SKM-1 treated with dmso at 0.1 percent for 144 hours (cell line): ENCODE measurements at regions not wholly inside any gene's neighbourhood (a gene's known extent, or its start where the extent isn't known, plus 50 kb on each side); places are given as distances from the start of the nearest gene placed in this dataset.

ENCODE experiments used
- DNase-seq: peaks from one replicate; lab custom pipeline; 2025; ENCODE audit not compliant: unreplicated experiment; lab: John Stamatoyannopoulos, UW

DNA sequence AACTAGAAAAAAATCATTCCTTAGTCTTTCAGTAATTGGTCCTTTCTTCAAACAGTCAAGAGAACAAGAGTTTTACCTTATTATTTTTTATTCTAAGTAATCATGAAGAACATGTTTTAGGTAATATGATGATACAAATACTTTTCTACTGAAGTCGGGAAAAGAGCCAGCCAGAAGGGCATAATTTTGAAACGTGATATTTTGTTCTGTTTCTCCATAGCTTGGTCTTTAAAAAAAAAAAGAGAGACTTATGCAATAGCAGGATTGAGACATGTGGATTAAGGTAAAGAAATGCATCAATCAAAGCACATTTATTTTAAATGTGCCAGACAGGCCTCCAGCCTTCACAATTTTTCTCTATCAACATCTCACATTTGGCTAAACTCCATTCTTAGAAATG lies 1016.8 kb downstream of the CNTNAP5 start:
- DNase-seq = no peak

DNA sequence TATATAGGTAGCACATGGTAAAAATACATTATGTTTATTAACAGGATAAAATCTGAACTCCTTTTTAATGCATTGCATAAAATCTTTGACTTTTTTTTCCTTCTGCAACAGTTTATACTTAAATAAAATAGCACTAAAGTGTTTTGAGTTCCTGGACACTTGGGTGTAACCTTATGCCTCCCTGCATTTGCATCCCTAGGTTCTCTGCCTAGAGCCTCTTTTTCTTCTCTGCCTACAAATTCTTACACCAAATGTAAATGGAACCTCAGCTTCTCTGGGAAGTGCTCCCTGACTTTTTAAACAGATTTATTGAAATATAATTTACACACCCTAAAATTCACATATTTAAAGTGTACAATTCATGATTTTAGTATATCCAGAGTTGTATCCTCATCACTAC lies 1017.6 kb downstream of the CNTNAP5 start:
- DNase-seq = no peak

DNA sequence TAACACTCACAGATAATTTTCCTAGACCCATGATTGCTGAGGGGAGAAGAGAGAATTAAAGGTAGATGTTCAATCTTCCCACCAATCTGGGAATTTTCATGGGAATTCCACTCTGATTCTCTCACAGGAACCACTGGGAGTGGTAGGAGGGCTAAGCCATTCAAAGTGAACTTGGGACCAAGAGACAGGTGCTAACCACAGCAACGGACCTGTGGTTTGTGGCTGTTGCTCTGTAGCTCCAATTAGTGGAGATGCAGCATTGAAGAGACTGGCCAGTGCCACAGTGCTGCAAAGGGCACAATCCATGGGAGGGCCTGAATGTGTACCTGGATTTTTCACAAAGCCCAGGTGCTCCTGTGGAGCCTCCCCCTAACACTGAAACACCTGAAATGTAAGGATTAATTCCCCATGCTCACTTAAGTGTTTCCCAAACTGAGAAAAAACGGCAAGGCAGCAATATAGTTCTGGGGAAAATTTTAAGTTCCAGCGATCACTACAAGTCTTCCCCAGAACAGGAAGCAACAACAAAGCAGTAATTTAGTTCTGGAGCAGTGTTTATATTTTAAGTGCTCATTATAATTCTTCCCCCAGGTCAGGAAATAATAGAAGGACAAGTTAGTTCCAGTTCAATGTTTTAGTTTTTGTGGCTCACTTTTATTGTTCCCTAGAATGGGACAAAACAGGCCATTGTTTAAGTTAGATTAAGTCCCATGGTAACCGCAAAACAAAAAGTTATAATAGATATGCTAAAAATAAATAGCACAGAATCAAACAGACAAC lies 1045.8 kb downstream of the CNTNAP5 start:
- DNase-seq = no peak

DNA sequence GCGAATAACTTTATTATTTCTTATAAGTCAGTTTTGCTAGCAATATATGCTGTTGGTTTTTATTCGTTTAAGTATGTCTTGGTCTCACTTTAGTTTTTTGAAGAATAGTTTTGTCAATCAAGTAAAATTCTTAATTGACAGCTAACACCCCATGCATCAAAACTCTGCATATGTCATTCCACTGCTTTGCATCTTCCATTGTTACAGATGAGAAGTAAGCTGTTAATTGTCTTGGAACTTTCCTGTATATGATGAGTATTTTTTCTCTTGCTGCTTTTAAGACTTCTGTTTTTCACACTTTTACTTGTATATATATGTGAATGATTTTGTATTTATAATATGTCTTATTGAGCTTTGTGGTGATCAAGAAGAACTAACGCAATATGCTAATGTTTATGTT lies 1048.4 kb downstream of the CNTNAP5 start:
- no peak for DNase-seq

DNA sequence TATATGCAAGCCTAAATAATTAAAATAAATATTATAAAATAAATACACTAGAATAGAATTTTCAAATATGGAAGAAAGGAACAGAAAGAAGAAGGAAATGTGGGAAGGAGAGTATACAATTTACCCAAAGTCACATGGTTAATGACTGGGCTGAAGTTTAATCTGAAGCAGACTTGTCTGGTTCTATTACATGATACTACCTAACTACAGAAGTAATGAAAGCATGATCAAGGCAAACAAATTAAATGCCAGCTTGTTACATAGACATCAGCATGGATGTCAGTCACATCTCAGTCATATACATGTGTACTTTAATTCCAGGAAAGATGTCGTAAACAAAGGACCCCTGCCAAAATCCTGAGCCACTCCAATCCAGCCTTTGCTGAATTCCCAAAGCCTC lies 1060.8 kb downstream of the CNTNAP5 start:
- no peak for DNase-seq

DNA sequence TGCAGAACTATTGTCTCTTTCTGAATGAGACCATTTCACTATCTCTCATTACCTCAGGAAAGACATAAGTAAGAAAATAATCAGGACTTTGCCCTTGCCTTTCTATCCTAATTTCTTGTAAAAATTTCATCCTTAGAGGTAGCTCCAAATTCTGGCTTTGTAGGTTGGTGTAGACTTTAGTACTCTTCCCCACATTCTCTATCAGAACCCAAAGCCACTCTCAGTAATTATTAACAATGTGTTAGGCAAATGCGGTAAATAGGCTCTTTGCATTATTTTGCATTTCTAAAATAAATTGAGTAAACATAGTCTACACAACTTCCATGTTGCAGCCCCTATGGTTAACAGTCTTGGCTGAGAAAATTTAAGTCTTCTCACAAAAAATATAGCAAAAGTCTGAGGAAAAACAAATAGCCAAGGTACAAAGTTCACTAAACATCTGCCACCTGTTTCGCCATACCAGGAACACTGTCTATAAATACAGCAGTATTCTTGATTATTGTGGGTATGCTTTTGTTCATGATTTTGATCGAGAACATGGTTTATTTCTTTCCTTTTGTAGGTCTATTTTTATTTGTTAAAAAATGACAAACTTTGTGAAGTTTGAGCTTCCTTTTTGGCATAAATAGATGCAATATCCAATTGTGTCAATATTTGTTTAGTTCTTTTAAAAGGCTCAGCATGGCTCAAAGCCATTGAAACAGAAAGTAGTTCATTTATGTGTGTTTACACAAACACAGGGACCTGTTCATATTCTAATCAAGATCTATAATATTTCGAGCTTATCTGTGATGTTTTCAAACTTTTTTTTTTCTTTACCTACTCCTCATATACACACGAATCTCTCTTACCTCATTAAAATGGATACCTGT lies 1061.5 kb downstream of the CNTNAP5 start:
- no peak for DNase-seq

DNA sequence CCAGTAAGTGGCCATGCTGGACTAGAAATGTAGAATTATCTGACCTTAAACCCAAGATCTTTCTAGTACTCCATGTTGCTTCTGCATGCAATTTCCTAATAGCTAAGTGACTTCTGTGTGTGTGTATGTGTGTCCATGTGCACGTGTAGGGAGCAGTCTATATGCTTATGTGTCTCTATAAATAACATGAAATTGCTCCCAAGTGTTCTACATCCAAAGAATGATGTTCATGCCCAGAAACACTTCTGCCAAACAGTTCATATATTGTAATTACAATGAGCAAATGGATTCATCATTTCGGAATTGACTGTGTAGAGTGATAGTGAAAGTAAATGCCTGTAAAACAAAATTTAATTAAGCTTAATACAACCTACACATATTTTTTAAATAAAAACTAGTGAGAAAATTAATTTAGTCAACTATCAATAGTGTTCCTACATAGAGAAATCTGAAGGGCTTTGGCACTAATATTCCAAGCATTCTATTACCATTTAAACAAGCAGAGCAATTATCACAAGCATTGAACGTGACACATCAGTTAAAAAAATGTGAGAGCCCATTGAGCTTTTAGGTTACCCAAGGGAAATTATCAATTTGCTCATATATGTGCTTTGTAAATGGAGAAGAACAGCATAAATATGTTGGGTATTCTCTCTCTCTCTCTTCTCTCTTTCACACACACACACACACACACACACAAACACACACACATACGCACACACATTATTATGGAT lies 1067.4 kb downstream of the CNTNAP5 start:
- no peak for DNase-seq

DNA sequence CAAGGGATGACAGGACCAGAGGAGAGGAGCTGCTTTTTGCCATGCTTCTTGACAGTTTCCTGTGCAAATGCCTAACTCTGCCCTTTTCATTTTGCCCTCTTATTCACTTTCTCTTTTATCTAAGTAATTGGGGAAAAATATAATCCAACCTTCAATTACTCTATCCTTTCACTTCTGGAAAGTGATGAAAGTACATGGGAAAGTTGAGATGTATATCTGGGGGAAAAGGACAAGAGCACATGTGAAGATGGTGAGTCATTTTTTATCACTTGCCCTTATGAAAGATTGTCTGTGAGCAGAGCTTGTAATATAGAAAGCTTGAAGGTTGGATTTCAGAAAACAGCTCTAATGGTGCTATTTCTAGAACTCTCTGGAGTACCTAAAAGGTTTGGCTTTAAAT lies 1070.7 kb downstream of the CNTNAP5 start:
- DNase-seq = no peak

DNA sequence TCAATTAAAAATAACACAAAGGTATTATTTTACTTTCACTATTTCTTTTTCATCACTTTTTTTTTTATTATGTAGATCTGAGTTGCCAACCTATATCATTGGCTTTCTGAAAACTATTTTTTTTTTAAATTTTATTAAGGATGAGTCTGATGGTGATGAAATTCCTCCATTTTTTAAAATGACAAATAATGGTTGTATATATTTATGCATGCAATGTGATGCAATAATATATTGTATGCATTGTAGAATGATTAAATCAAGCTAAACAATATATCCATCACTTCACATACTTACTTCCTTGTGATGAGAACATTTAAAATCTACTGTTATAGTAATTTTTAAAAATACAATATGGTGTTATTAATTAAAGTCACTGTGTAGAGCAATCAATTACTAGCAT lies 1081.6 kb downstream of the CNTNAP5 start:
- no peak for DNase-seq

DNA sequence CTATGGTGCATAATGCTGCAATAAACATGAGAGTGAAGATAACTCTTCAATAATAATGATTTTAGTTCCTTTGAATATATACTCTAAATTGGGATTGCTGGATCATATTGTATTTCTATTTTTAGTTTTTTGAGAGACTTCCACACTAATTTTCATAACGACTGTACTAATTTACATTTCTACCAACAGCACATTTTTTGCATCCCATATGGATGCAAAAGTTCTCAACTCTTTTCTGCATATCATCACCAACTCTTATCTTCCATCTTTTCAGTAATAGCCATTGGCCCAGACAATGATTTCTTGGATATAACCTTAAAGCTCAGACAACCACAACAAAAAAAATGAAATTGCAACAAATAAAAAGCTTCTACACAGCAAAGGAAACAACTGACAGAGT lies 1082.4 kb downstream of the CNTNAP5 start:
- DNase-seq = no peak

DNA sequence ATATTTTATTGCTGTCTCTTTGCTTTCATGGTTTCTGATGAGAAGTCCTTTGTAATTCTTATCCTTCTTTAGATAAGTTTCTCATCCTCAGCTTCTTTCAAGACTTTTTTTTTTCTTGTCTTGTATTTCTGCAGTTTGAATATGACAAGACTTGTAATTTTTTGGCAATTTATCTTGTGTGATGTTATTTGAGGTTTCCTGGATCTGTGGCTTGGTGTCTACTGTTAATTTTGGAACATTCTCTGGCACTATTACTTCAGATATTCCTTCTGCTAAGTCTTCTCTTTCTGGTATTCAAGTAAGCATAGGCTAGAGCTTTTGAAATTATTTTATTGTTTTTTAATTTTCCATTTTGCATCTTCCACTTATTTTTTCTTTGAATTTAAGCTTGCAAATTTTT lies 1083.2 kb downstream of the CNTNAP5 start:
- no peak for DNase-seq

DNA sequence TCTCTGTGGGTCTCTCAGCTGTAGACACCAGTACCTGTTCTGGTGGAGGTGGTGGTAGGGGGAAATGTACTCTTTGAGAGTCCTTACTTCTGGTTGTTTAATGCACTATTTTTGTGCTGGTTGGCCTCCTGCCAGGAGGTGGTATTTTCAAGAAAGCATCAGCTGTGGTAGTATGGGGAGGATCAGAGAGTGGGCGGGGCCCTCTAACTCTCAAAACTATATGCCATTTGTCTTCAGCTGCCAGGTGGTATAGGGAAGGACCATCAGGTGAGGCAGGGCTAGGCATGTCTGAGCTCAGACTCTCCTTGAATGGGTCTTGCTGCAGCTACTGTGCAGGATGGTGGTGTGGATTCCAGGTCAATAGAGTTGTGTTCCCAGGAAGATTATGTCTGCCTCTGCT lies 1100.8 kb downstream of the CNTNAP5 start:
- DNase-seq = no peak

DNA sequence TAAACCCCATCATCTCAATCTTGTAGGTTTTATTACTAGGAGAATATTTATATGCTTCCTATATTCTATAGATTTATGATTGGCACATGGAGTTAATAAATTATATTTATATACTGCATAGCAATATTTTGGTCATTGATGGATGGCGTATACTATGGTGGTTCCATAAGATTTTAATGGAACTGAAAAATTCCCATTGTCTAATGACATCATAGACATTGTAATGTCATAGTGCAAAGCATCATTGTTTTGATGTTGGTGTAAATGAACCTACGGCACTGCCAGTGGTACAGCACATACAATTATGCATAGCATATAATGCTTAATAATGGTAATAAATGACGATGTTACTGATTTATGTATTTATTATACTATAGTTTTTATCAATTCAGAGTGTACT lies 1135.9 kb downstream of the CNTNAP5 start:
- DNase-seq = no peak

DNA sequence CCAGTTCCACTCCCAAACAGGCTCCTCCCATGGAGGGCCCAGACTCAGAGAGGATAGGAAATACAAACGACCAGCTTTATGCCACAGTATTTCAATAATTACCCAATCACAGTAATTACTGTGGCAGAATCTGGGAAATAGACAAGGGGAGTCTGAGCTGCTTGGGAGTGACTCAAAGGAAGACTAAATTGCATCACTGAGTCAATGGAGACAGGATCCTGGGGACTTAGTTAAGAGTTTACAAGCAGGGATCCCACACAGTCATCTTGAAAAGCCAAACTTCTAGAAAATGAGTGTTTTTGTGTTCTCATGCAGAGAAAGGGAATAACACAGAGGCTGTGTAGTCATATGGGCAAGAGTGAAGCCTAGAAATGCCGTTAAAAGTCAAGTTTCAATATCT lies 1142.1 kb downstream of the CNTNAP5 start:
- no peak for DNase-seq

DNA sequence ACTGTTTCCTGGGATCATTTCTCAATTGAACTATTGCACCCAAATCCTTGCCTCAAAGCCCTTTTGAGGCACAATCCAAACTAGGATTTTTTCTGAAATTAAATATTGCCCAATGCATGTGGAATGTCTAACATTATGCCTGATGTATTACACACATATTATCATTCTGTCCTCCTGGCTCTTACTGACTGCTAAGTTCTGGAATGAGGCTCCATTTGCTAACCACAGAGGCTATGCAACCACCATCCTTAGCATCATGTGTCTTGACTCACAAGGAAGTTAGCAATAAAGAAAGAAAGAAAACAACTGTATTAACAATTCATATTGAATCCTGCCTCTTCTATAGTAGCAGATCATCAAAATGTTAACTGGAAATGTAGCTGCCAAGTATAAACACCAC lies 1142.7 kb downstream of the CNTNAP5 start:
- no peak for DNase-seq

DNA sequence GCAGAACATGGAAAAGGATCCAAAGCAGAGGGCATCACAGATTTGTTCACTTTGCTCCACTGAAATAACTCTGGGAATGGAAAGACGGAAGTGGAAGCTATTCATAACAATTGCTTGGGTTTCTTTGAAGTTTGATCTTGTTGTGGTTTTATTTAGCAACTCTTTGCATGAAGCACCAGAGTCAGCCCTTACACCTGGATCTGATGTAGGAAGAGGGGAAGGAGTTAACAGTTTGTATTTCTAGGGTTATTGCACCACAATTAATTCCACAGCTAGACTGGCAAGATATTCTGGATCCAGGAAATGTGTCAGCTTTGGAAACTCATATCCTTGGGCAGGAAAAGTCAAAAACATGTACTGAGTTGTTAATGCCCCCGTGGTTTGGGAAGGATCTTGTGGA lies 1143.4 kb downstream of the CNTNAP5 start:
- DNase-seq = no peak

DNA sequence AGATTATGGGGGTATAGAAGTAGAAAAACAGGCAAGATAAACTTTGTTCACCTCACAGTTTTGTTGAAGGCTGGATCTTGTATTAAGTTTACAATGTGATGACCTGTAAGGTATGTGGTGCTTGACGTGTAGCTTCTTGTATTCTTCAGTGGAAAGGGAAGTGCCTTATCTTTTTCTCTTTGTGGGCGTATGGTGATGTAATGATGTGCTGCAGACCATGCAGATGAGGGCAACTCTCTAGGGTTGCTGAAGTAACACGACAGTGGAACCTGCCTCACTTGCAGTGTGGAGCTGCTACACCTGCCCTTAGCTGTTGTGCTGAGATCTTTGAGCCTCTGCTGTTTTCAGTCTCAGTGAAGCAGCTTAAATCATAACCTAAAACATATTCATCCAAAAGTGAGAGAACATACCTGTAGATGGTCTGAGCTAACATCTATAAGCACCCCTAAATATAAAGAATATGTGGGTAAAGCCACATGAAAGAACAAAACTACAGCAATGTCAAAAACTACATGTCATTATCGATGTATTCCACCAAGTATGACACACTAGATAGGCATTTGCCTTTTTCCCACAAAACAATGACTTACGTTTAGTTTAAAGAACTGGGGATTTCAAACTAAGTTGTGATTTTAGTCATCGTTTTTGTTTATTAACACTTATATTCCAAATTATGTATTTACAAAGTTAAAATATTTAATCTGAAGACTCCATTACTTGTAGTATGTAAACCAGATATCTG lies 1144.1 kb downstream of the CNTNAP5 start:
- peak; percentile 16 for DNase-seq

DNA sequence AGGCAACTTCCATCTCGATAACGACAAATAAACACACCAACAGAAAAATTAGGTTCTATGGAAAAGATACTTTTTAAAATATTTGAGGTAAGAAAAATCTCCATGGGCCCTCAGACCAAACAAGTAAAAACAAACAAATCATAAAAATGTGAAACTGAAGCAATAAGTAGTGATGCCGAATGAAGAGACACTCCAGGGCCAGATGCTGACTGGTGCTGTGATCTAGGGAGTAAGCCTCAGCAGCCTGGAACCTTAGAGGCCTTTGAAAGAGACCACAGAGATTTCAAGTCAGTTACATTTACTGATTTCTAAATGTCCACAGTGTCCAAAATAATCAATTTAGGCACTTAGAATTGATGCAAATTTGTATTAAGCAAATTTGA lies 1144.7 kb downstream of the CNTNAP5 start:
- no peak for DNase-seq

DNA sequence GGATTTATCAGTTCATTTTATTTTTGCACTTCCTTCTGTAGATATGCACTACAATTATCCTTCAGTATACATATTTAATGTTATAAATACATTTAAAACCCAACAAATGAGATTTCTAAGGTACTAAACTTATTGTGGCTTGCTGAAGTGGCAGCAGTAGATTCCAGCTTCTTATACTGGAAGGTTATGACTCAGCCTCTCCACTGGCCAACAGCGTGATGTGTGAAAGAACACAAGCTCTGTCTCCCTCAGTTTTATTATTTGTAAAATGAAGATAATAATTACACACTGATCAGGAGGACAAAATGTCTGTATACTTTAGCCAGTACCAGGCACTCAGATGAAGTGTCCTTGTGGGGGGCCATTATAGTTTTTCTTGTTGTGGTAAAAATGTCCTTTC lies 1147.1 kb downstream of the CNTNAP5 start:
- DNase-seq = no peak

DNA sequence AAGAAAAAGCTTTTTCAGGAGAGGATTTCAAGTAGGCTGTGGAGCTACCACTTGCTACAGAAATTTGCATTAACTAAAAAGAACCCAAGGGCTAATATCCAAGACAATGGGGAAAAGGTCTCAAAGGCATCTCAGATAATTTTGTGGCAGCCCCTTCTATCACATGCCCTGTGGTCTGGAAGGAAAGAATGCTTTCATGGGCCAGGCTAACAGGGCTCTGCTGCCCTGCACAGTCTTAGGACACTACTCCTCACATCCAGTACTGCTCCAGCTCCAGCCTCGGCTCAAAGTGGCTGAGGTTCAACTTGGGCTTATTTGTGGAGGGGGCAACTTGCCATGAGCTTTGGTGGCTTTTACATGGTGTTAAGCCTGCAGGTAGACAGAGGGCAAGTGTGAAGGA lies 1150.3 kb downstream of the CNTNAP5 start:
- no peak for DNase-seq

DNA sequence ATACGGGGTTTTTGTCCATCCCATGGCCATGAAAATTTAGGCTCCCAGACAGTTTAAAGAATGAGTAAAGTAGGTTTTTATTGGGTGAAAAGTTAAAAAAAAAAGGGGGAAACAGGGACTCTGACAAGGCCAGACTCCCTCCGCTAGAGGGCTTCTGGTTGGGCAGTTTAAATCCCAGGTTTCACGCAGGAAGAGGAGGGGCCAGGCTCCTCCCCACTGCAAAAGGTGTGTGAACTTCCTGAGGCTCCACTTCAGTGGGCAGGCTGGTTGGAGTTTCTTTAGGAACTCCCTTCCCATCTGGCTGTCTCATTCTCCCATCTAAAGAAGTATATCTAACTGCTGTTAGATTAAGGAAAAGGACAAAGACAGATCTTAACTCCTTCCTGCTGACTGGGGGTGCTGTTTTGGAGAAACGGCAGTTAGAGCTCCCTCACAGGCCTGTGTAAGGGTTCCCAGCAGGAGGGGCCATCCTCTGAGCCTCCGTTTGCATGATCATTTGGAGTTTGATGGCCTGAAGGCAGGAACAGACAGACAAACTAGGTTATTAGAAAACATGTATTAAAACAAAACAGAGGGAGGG lies 1160.7 kb downstream of the CNTNAP5 start:
- no peak for DNase-seq
